ENCODE measurements at regions not wholly inside any gene's neighbourhood (a gene's known extent, or its start where the extent isn't known, plus 50 kb on each side); places are given as distances from the start of the nearest gene placed in this dataset.
"Not testable (repeated sequence)": the region's sequence is repeated elsewhere in the genome, so short reads cannot be mapped to it uniquely, and the experiment has no call there.

DNA sequence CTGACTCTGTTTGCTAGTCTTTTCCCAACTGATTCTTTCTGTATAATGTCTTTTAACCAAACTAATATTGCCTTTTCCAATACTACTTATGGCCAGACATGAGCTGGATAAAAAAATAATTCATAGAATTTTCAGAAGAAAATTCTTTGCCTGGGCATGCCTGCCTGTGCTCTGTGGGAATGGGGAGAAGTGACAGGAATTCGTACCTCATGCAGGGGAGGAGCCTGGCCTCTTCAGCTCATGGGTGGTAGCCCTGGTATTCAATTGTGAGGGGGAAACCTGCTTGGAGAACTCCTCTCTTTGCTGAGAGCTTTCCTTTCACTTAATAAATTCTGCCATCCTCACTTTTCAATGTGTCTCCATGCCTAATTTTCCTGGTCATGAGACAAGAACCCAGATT is 928.8 kb downstream of the FAM181B start:
- TF ChIP-seq CTCF (IDR thresholded peaks at IDR 0.05; ENCODE audit: unreplicated experiment) = no peak
- no peak overlapping the region for H3K4me3 Mint-ChIP-seq (ENCODE audit: low read depth)
- H3K27ac Mint-ChIP-seq = no peak overlapping the region
- no peak for DNase-seq (ENCODE audit: low spot score, unreplicated experiment)
- H3K27me3 Mint-ChIP-seq = no peaks in the 10 kb centered on the region
- H3K4me1 Mint-ChIP-seq (ENCODE audit: low read depth) = no peaks in the 10 kb centered on the region
- no peaks in the 10 kb centered on the region for H3K36me3 Mint-ChIP-seq (ENCODE audit: insufficient read depth)
- H3K9me3 Mint-ChIP-seq (ENCODE audit: low read depth) = no peaks in the 10 kb centered on the region

GRCh38 chr11:81802591-81802990 is 931.1 kb downstream of the FAM181B start:
- no peaks in the 10 kb centered on the region for H3K36me3 Mint-ChIP-seq (ENCODE audit: insufficient read depth)
- TF ChIP-seq CTCF (IDR thresholded peaks at IDR 0.05; ENCODE audit: unreplicated experiment) = no peak
- H3K9me3 Mint-ChIP-seq (ENCODE audit: low read depth) = no peaks in the 10 kb centered on the region
- no peak for DNase-seq (ENCODE audit: low spot score, unreplicated experiment)
- H3K27ac Mint-ChIP-seq = no peak overlapping the region
- no peaks in the 10 kb centered on the region for H3K27me3 Mint-ChIP-seq
- no peaks in the 10 kb centered on the region for H3K4me1 Mint-ChIP-seq (ENCODE audit: low read depth)
- H3K4me3 Mint-ChIP-seq (ENCODE audit: low read depth) = no peak overlapping the region

GRCh38 chr11:81792416-81792815 is 941.2 kb downstream of the FAM181B start:
- no peak for TF ChIP-seq CTCF (IDR thresholded peaks at IDR 0.05; ENCODE audit: unreplicated experiment)
- Mint-ChIP-seq H3K4me1 (ENCODE audit: low read depth) (no peaks in the 10 kb centered on the region), H3K9me3 (ENCODE audit: low read depth) (no peaks in the 10 kb centered on the region), H3K4me3 (ENCODE audit: low read depth) (no peak overlapping the region), H3K27me3 (no peaks in the 10 kb centered on the region), H3K27ac (no peak overlapping the region), H3K36me3 (ENCODE audit: insufficient read depth) (no peaks in the 10 kb centered on the region)
- no peak for DNase-seq (ENCODE audit: low spot score, unreplicated experiment)

GRCh38 chr11:81787584-81788049 is 946.0 kb downstream of the FAM181B start:
- Mint-ChIP-seq H3K36me3 (ENCODE audit: insufficient read depth) (no peaks in the 10 kb centered on the region), H3K4me3 (ENCODE audit: low read depth) (no peak overlapping the region), H3K27ac (no peak overlapping the region), H3K27me3 (no peaks in the 10 kb centered on the region), H3K4me1 (ENCODE audit: low read depth) (no peaks in the 10 kb centered on the region), H3K9me3 (ENCODE audit: low read depth) (no peaks in the 10 kb centered on the region)
- TF ChIP-seq CTCF (IDR thresholded peaks at IDR 0.05; ENCODE audit: unreplicated experiment) = no peak
- no peak for DNase-seq (ENCODE audit: low spot score, unreplicated experiment)

- TF ChIP-seq CTCF (IDR thresholded peaks at IDR 0.05; ENCODE audit: unreplicated experiment) = no peak
- Mint-ChIP-seq H3K4me1 (ENCODE audit: low read depth) (no peaks in the 10 kb centered on the region), H3K4me3 (ENCODE audit: low read depth) (no peak overlapping the region), H3K9me3 (ENCODE audit: low read depth) (no peaks in the 10 kb centered on the region), H3K36me3 (ENCODE audit: insufficient read depth) (no peaks in the 10 kb centered on the region), H3K27ac (no peak overlapping the region), H3K27me3 (no peaks in the 10 kb centered on the region)
- DNase-seq (ENCODE audit: low spot score, unreplicated experiment) = no peak
Observed at GRCh38 chr11:81772166-81772565, 961.5 kb downstream of the FAM181B start.

- H3K27ac Mint-ChIP-seq; DNase-seq (ENCODE audit: low spot score, unreplicated experiment); H3K36me3 Mint-ChIP-seq (ENCODE audit: insufficient read depth); H3K9me3 Mint-ChIP-seq (ENCODE audit: low read depth); H3K27me3 Mint-ChIP-seq; H3K4me3 Mint-ChIP-seq (ENCODE audit: low read depth); H3K4me1 Mint-ChIP-seq (ENCODE audit: low read depth): not testable (repeated sequence)
Observed at GRCh38 chr11:81769906-81770305, 963.8 kb downstream of the FAM181B start.

Measured in progenitor cell of endocrine pancreas (in vitro differentiated cells).